HEK293 (cell line): ENCODE measurements at regions not wholly inside any gene's neighbourhood (a gene's known extent, or its start where the extent isn't known, plus 50 kb on each side); places are given as distances from the start of the nearest gene placed in this dataset.

Experiments used
- CTCF ChIA-PET: fragments of 350-600 bp; formaldehyde crosslinking; extraction: SDS; loops from one replicate; lab custom pipeline; 2021; ENCODE audit warnings: antibody characterized with exemption; lab: Yijun Ruan, JAX
- POLR2A ChIA-PET: fragments of 300-600 bp; formaldehyde crosslinking; extraction: SDS; loops from one replicate; lab custom pipeline; 2020; ENCODE audit warnings: antibody characterized with exemption, inconsistent platforms; lab: Yijun Ruan, JAX
- H3K27ac ChIP-seq: fragments of 200-500 bp; sonication (Bioruptor generic); 2 replicates; pipeline ENCODE4 v1.5.1; 2014; ENCODE audit warnings: low read depth, low read length, control low read depth, inconsistent platforms; ENCODE audit errors: extremely low read depth
- H3K36me3 ChIP-seq, 2 experiments: fragments of 200-500 bp in 1 of 2; sonication (Bioruptor generic) in 1 of 2; 1 replicate in 1 of 2; 2 replicates in 1 of 2; pipeline ENCODE4 v1.5.1; 2014 to 2017; ENCODE audit warnings: inconsistent platforms in 2 of 2, low read length in 2 of 2; ENCODE audit not compliant: control insufficient read depth in 2 of 2, insufficient read depth in 1 of 2
- H3K4me1 ChIP-seq: fragments of 200-500 bp; sonication (Bioruptor generic); 2 replicates; pipeline ENCODE4 v1.5.1; 2014; ENCODE audit warnings: mild to moderate bottlenecking, low read length, inconsistent platforms; ENCODE audit not compliant: control insufficient read depth, insufficient read depth
- H3K4me3 ChIP-seq: 2 replicates; pipeline ENCODE4 v1.5.1; 2011; ENCODE audit warnings: low read depth, mild to moderate bottlenecking, control low read depth, low read length, moderate library complexity
- H3K9me3 ChIP-seq: fragments of 200-500 bp; sonication (Bioruptor generic); 2 replicates; pipeline ENCODE4 v1.5.1; 2014; ENCODE audit warnings: low read depth, low read length, inconsistent platforms; ENCODE audit not compliant: control insufficient read depth, insufficient read depth
- KLF1 ChIP-seq: fragments of 450-650 bp; formaldehyde crosslinking; IDR thresholded peaks from 2 replicates; pipeline ENCODE4 v1.5.1; 2016; ENCODE audit warnings: missing biosample characterization, missing genetic modification characterization
- KLF7 ChIP-seq: fragments of 450-650 bp; formaldehyde crosslinking; IDR thresholded peaks from 2 replicates; pipeline ENCODE4 v1.5.1; 2016; ENCODE audit warnings: missing biosample characterization, missing genetic modification characterization, borderline replicate concordance
- ZBTB21 ChIP-seq: fragments of 450-650 bp; formaldehyde crosslinking; IDR thresholded peaks from 2 replicates; pipeline ENCODE4 v1.5.1; 2017; ENCODE audit warnings: missing biosample characterization, missing genetic modification characterization
- ZBTB48 ChIP-seq: fragments of 450-650 bp; formaldehyde crosslinking; IDR thresholded peaks from 2 replicates; pipeline ENCODE4 v1.5.1; 2016; ENCODE audit warnings: missing biosample characterization, missing genetic modification characterization
- ZBTB49 ChIP-seq: fragments of 450-650 bp; formaldehyde crosslinking; IDR thresholded peaks from 2 replicates; pipeline ENCODE4 v1.5.1; 2016; ENCODE audit warnings: missing biosample characterization, missing genetic modification characterization, low read depth
- ZNF112 ChIP-seq: fragments of 450-650 bp; formaldehyde crosslinking; IDR thresholded peaks from 2 replicates; pipeline ENCODE4 v1.5.0; 2017; ENCODE audit warnings: missing biosample characterization, missing genetic modification characterization
- ZNF146 ChIP-seq: fragments of 450-650 bp; formaldehyde crosslinking; IDR thresholded peaks from 2 replicates; pipeline ENCODE4 v1.5.1; 2016; ENCODE audit warnings: missing biosample characterization, missing genetic modification characterization
- ZNF18 ChIP-seq: fragments of 450-650 bp; formaldehyde crosslinking; IDR thresholded peaks from 2 replicates; pipeline ENCODE4 v1.5.1; 2016; ENCODE audit warnings: missing biosample characterization, missing genetic modification characterization
- ZNF324 ChIP-seq: fragments of 450-650 bp; formaldehyde crosslinking; IDR thresholded peaks from 2 replicates; pipeline ENCODE4 v1.5.1; 2016; ENCODE audit warnings: missing biosample characterization, missing genetic modification characterization
- ZNF341 ChIP-seq: fragments of 450-650 bp; formaldehyde crosslinking; IDR thresholded peaks from 2 replicates; pipeline ENCODE4; 2016; ENCODE audit warnings: low read depth, missing biosample characterization, missing genetic modification characterization
- ZNF366 ChIP-seq: fragments of 450-650 bp; formaldehyde crosslinking; conservative IDR thresholded peaks from 2 replicates; pipeline ENCODE4 v1.5.1; 2016; ENCODE audit warnings: missing biosample characterization, missing genetic modification characterization
- ZNF518A ChIP-seq: fragments of 450-650 bp; formaldehyde crosslinking; conservative IDR thresholded peaks from 2 replicates; pipeline ENCODE4 v1.5.1; 2016; ENCODE audit warnings: low read depth, missing biosample characterization, missing genetic modification characterization
- ZNF521 ChIP-seq: fragments of 450-650 bp; formaldehyde crosslinking; IDR thresholded peaks from 2 replicates; pipeline ENCODE4 v1.5.1; 2017; ENCODE audit warnings: missing biosample characterization, mild to moderate bottlenecking, missing genetic modification characterization
- ZNF639 ChIP-seq: fragments of 450-650 bp; formaldehyde crosslinking; IDR thresholded peaks from 2 replicates; pipeline ENCODE4 v1.5.1; 2016; ENCODE audit warnings: missing biosample characterization, missing genetic modification characterization
- ZNF645 ChIP-seq: fragments of 450-650 bp; formaldehyde crosslinking; IDR thresholded peaks from 2 replicates; pipeline ENCODE4; 2016; ENCODE audit warnings: missing biosample characterization, missing genetic modification characterization
- ZNF660 ChIP-seq: fragments of 450-650 bp; IDR thresholded peaks from 2 replicates; pipeline ENCODE4 v1.5.1; 2018; ENCODE audit warnings: missing biosample characterization, mild to moderate bottlenecking, missing genetic modification characterization
- ZNF670 ChIP-seq: fragments of 450-650 bp; formaldehyde crosslinking; IDR thresholded peaks from 2 replicates; pipeline ENCODE4 v1.5.1; 2016; ENCODE audit warnings: missing biosample characterization, missing genetic modification characterization, low read depth
- ZNF704 ChIP-seq: fragments of 450-650 bp; formaldehyde crosslinking; IDR thresholded peaks from 2 replicates; pipeline ENCODE4 v1.5.1; 2016; ENCODE audit warnings: missing biosample characterization, missing genetic modification characterization
- ZSCAN5A ChIP-seq: fragments of 450-650 bp; formaldehyde crosslinking; IDR thresholded peaks from 2 replicates; pipeline ENCODE4 v1.5.1; 2016; ENCODE audit warnings: missing biosample characterization, missing genetic modification characterization

GRCh38 chr9:107079589-107079988 lies 203.5 kb upstream of the RAD23B start (continued):
- TF ChIP-seq ZNF639 (tag by site-specific recombination) (no peak), ZBTB49 (tag by site-specific recombination) (no peak), ZNF670 (no peak), ZNF18 (tag by site-specific recombination) (no peak), KLF1 (tag by site-specific recombination) (no peak), ZNF366 (no peak), ZNF645 (no peak), ZNF704 (tag by site-specific recombination) (no peak), ZBTB48 (no peak), ZSCAN5A (tag by site-specific recombination) (no peak)

GRCh38 chr9:107080130-107080529 lies 202.9 kb upstream of the RAD23B start:
- ChIA-PET CTCF (no interaction called here), POLR2A (no interaction called here)
- Histone ChIP-seq H3K4me1 (no peaks in the 10 kb centered on the region), H3K4me3 (no peak overlapping the region), H3K36me3 (no peaks in the 10 kb centered on the region), H3K9me3 (no peaks in the 10 kb centered on the region), H3K27ac (no peak overlapping the region)
- TF ChIP-seq ZBTB21 (tag by site-specific recombination) (no peak), ZNF112 (no peak), ZNF341 (tag by site-specific recombination) (no peak), KLF7 (tag by site-specific recombination) (no peak), ZNF146 (tag by site-specific recombination) (no peak), ZNF324 (tag by site-specific recombination) (no peak), ZNF518A (tag by site-specific recombination) (no peak), ZNF521 (tag by site-specific recombination) (no peak), ZNF660 (tag by site-specific recombination) (no peak)
